Endodermal cell (in vitro differentiated cells): ENCODE measurements at regions not wholly inside any gene's neighbourhood (a gene's known extent, or its start where the extent isn't known, plus 50 kb on each side); places are given as distances from the start of the nearest gene placed in this dataset.

Experiments used
- DNase-seq: peaks from one replicate; pipeline ENCODE4 v3.0.0-alpha.2; 2017
- H3K27ac ChIP-seq: 2 replicates; pipeline ENCODE4 v1.5.1; 2013; ENCODE audit warnings: mild to moderate bottlenecking, low read depth, low read length, moderate library complexity
- H3K27me3 ChIP-seq: 2 replicates; pipeline ENCODE4 v1.6.1; 2013; ENCODE audit warnings: mild to moderate bottlenecking, low read length, moderate library complexity; ENCODE audit not compliant: insufficient read depth, control insufficient read depth, poor library complexity, severe bottlenecking
- H3K36me3 ChIP-seq: 2 replicates; pipeline ENCODE4 v1.7.0; 2013; ENCODE audit warnings: mild to moderate bottlenecking, low read length, moderate library complexity; ENCODE audit not compliant: control insufficient read depth, insufficient read depth
- H3K4me1 ChIP-seq: one replicate; pipeline ENCODE4 v1.7.0; 2013; ENCODE audit warnings: low read length; ENCODE audit not compliant: control insufficient read depth, insufficient read depth
- H3K4me3 ChIP-seq: 2 replicates; pipeline ENCODE4 v1.5.1; 2013; ENCODE audit warnings: mild to moderate bottlenecking, low read length, moderate library complexity
- H3K9ac ChIP-seq: 2 replicates; pipeline ENCODE4 v1.6.1; 2013; ENCODE audit warnings: mild to moderate bottlenecking, low read length, moderate library complexity; ENCODE audit not compliant: poor library complexity, severe bottlenecking; ENCODE audit errors: extremely low read depth
- H3K9me3 ChIP-seq: 2 replicates; pipeline ENCODE4 v1.6.1; 2013; ENCODE audit warnings: mild to moderate bottlenecking, low read length, moderate library complexity; ENCODE audit not compliant: control insufficient read depth
- H3K27ac Mint-ChIP-seq: 2 replicates; pipeline ENCODE4 v1.8.0; 2020; ENCODE audit warnings: mixed read lengths
- H3K27me3 Mint-ChIP-seq: 2 replicates; pipeline ENCODE4 v1.8.0; 2021; ENCODE audit warnings: mild to moderate bottlenecking, mixed read lengths; ENCODE audit not compliant: insufficient read depth
- H3K36me3 Mint-ChIP-seq: 2 replicates; pipeline ENCODE4 v1.8.0; 2020; ENCODE audit warnings: low read depth, mixed read lengths
- H3K4me1 Mint-ChIP-seq: 2 replicates; pipeline ENCODE4 v1.8.0; 2020; ENCODE audit warnings: mixed read lengths
- H3K4me3 Mint-ChIP-seq: 2 replicates; pipeline ENCODE4 v1.8.0; 2020; ENCODE audit warnings: mild to moderate bottlenecking, moderate library complexity, mixed read lengths
- H3K9me3 Mint-ChIP-seq: 2 replicates; pipeline ENCODE4 v1.8.0; 2020; ENCODE audit warnings: mild to moderate bottlenecking, mixed read lengths
- CTCF ChIP-seq: fragments of 200-600 bp; sonication (generic); conservative IDR thresholded peaks from 2 replicates; pipeline ENCODE4 v1.5.0; 2021; ENCODE audit warnings: antibody characterized with exemption, mild to moderate bottlenecking
- WGBS, 2 experiments: methylation state at CpG; one replicate each; pipeline versions ENCODE4 v1.1.5 to v1.1.7; 2013; ENCODE audit warnings: missing lambda C conversion rate in 2 of 2, mixed read lengths in 1 of 2; ENCODE audit not compliant: insufficient coverage in 1 of 2, insufficient read length in 1 of 2; 5-methylcytosine and 5-hydroxymethylcytosine counted together

DNA sequence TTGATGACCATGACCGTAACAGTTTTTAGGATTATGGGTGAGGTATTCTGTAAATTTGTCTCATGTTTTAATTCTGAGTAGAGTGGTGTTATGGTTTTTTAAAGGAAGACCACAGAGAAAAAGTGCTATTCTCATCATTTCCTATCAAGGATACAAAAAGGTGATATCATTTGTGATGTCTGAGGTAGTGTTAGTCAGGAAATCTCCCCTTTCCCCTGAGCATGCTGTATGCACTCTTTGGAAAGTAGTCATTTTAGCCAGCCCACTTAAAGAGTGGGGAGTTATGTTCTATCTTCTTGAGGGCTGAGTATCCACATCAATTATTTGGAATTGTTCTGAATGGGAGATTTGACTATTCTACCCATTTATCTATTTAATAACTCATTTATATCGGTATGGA, 414.2 kb upstream of the SLC14A2 start:
- Histone ChIP-seq H3K36me3 (no peaks in the 10 kb centered on the region), H3K9me3 (no peaks in the 10 kb centered on the region), H3K27ac (no peak overlapping the region), H3K4me3 (no peak overlapping the region), H3K9ac (no peak overlapping the region), H3K4me1 (no peaks in the 10 kb centered on the region), H3K27me3 (no peaks in the 10 kb centered on the region)
- Mint-ChIP-seq H3K9me3 (no peaks in the 10 kb centered on the region), H3K27ac (no peak overlapping the region), H3K4me3 (no peak overlapping the region), H3K36me3 (no peaks in the 10 kb centered on the region), H3K27me3 (no peaks in the 10 kb centered on the region), H3K4me1 (no peaks in the 10 kb centered on the region)
- TF ChIP-seq CTCF = no peak
- DNase-seq = no peak
- WGBS, 2 experiments = 81% methylated on average over 1 of the region's 2 CpGs; no CpG with 5 or more reads in 1 of the 2 experiments

- no peaks in the 10 kb centered on the region for H3K9me3 Mint-ChIP-seq
- H3K27me3 Mint-ChIP-seq = no peaks in the 10 kb centered on the region
- Histone ChIP-seq H3K27me3 (no peaks in the 10 kb centered on the region), H3K36me3 (no peaks in the 10 kb centered on the region), H3K27ac (no peak overlapping the region), H3K4me3 (no peak overlapping the region), H3K9me3 (no peaks in the 10 kb centered on the region), H3K4me1 (no peaks in the 10 kb centered on the region), H3K9ac (no peak overlapping the region)
- no peak overlapping the region for H3K27ac Mint-ChIP-seq
- H3K36me3 Mint-ChIP-seq = no peaks in the 10 kb centered on the region
- H3K4me3 Mint-ChIP-seq = no peak overlapping the region
- H3K4me1 Mint-ChIP-seq = no peaks in the 10 kb centered on the region
- no peak for TF ChIP-seq CTCF
- no peak for DNase-seq
These were observed 413.8 kb upstream of the SLC14A2 start for GRCh38 chr18:45201489-45201888.

DNA sequence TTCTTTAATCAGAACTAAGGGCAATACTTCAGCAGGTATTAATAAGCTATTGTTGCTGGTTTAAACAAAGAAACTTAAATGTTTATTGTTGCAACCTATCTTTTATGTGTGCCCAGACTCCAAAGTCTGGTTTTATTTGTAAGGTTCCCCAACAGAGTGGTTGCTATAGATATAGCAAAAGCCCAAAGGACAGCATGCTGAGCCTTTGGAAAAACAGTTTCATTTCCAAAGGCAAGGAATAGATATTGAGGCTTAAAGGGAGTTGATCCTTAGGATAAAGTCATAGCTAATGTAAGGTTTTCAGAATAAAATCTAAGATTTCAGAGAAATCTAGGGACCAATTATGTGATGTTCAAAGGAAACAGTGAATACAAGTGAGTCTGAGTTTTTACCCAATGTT, 413.2 kb upstream of the SLC14A2 start:
- H3K27me3 Mint-ChIP-seq = no peaks in the 10 kb centered on the region
- no peaks in the 10 kb centered on the region for H3K4me1 Mint-ChIP-seq
- no peak overlapping the region for H3K27ac ChIP-seq

More for the DNA sequence above, 413.2 kb upstream of the SLC14A2 start:
- no peaks in the 10 kb centered on the region for H3K4me1 ChIP-seq
- no peaks in the 10 kb centered on the region for H3K9me3 Mint-ChIP-seq
- no peaks in the 10 kb centered on the region for H3K27me3 ChIP-seq
- no peak overlapping the region for H3K4me3 ChIP-seq
- H3K4me3 Mint-ChIP-seq = no peak overlapping the region
- no peak overlapping the region for H3K9ac ChIP-seq
- no peaks in the 10 kb centered on the region for H3K36me3 ChIP-seq
- H3K9me3 ChIP-seq = no peaks in the 10 kb centered on the region
- no peak overlapping the region for H3K27ac Mint-ChIP-seq
- no peak for DNase-seq
- TF ChIP-seq CTCF = no peak
- H3K36me3 Mint-ChIP-seq = no peaks in the 10 kb centered on the region
